ENCODE measurements at regions not wholly inside any gene's neighbourhood (a gene's known extent, or its start where the extent isn't known, plus 50 kb on each side); places are given as distances from the start of the nearest gene placed in this dataset.

DNA sequence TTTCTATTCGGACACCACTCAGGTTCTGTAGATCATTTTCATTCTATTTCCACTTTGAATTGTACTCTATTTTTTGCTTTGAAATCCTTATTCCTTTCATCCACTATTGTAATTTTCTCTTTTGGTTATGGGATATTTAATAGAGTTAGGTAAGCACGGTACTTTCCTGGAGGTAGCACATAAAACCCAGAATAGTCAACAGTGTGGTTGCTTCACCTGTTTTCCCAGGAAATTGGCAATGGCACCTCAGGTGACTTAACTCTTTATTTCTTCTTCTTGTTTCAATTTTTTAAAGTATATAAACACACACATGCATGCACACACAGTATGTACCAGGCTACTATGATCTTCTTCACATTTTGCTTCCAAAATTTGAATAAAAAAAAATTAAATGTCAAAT is 682.0 kb upstream of the TMEFF2 start (continued):
- TF ChIP-seq, protein P1, sequence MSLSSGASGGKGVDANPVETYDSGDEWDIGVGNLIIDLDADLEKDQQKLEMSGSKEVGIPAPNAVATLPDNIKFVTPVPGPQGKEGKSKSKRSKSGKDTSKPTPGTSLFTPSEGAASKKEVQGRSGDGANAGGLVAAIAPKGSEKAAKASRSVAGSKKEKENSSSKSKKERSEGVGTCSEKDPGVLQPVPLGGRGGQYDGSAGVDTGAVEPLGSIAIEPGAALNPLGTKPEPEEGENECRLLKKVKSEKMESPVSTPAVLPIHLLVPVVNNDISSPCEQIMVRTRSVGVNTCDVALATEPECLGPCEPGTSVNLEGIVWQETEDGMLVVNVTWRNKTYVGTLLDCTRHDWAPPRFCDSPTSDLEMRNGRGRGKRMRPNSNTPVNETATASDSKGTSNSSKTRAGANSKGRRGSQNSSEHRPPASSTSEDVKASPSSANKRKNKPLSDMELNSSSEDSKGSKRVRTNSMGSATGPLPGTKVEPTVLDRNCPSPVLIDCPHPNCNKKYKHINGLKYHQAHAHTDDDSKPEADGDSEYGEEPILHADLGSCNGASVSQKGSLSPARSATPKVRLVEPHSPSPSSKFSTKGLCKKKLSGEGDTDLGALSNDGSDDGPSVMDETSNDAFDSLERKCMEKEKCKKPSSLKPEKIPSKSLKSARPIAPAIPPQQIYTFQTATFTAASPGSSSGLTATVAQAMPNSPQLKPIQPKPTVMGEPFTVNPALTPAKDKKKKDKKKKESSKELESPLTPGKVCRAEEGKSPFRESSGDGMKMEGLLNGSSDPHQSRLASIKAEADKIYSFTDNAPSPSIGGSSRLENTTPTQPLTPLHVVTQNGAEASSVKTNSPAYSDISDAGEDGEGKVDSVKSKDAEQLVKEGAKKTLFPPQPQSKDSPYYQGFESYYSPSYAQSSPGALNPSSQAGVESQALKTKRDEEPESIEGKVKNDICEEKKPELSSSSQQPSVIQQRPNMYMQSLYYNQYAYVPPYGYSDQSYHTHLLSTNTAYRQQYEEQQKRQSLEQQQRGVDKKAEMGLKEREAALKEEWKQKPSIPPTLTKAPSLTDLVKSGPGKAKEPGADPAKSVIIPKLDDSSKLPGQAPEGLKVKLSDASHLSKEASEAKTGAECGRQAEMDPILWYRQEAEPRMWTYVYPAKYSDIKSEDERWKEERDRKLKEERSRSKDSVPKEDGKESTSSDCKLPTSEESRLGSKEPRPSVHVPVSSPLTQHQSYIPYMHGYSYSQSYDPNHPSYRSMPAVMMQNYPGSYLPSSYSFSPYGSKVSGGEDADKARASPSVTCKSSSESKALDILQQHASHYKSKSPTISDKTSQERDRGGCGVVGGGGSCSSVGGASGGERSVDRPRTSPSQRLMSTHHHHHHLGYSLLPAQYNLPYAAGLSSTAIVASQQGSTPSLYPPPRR (CRISPR knock-in tag; IDR thresholded peaks at IDR 0.05; ENCODE audit: borderline replicate concordance), result no peak
- TF ChIP-seq CENPT (CRISPR knock-in tag; IDR thresholded peaks at IDR 0.05; ENCODE audit: low read depth) (no peak), HOXA7 (CRISPR knock-in tag; IDR thresholded peaks at IDR 0.05) (no peak), ZNF792 (CRISPR knock-in tag; IDR thresholded peaks at IDR 0.05) (no peak), ZFP62 (CRISPR knock-in tag; IDR thresholded peaks at IDR 0.05) (no peak), GLI4 (CRISPR knock-in tag; IDR thresholded peaks at IDR 0.05; ENCODE audit: borderline replicate concordance) (no peak), SP1 (IDR thresholded peaks at IDR 0.05) (no peak), SP1 (CRISPR knock-in tag; IDR thresholded peaks at IDR 0.05) (no peak), RCOR2 (CRISPR knock-in tag; IDR thresholded peaks at IDR 0.05) (no peak)
- TF ChIP-seq, protein P2, sequence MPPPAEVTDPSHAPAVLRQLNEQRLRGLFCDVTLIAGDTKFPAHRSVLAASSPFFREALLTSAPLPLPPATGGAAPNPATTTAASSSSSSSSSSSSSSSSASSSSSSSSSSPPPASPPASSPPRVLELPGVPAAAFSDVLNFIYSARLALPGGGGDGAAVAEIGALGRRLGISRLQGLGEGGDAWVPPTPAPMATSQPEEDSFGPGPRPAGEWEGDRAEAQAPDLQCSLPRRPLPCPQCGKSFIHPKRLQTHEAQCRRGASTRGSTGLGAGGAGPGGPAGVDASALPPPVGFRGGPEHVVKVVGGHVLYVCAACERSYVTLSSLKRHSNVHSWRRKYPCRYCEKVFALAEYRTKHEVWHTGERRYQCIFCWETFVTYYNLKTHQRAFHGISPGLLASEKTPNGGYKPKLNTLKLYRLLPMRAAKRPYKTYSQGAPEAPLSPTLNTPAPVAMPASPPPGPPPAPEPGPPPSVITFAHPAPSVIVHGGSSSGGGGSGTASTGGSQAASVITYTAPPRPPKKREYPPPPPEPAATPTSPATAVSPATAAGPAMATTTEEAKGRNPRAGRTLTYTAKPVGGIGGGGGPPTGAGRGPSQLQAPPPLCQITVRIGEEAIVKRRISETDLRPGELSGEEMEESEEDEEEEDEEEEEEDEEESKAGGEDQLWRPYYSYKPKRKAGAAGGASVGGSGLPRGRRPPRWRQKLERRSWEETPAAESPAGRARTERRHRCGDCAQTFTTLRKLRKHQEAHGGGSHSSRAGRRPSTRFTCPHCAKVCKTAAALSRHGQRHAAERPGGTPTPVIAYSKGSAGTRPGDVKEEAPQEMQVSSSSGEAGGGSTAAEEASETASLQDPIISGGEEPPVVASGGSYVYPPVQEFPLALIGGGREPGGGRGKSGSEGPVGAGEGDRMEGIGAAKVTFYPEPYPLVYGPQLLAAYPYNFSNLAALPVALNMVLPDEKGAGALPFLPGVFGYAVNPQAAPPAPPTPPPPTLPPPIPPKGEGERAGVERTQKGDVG (CRISPR knock-in tag; IDR thresholded peaks at IDR 0.05; ENCODE audit: borderline replicate concordance), result no peak
- TF ChIP-seq, protein P3, sequence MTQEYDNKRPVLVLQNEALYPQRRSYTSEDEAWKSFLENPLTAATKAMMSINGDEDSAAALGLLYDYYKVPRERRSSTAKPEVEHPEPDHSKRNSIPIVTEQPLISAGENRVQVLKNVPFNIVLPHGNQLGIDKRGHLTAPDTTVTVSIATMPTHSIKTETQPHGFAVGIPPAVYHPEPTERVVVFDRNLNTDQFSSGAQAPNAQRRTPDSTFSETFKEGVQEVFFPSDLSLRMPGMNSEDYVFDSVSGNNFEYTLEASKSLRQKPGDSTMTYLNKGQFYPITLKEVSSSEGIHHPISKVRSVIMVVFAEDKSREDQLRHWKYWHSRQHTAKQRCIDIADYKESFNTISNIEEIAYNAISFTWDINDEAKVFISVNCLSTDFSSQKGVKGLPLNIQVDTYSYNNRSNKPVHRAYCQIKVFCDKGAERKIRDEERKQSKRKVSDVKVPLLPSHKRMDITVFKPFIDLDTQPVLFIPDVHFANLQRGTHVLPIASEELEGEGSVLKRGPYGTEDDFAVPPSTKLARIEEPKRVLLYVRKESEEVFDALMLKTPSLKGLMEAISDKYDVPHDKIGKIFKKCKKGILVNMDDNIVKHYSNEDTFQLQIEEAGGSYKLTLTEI (CRISPR knock-in tag; conservative IDR thresholded peaks at IDR 0.05), result no peak
- TF ChIP-seq, protein P4, sequence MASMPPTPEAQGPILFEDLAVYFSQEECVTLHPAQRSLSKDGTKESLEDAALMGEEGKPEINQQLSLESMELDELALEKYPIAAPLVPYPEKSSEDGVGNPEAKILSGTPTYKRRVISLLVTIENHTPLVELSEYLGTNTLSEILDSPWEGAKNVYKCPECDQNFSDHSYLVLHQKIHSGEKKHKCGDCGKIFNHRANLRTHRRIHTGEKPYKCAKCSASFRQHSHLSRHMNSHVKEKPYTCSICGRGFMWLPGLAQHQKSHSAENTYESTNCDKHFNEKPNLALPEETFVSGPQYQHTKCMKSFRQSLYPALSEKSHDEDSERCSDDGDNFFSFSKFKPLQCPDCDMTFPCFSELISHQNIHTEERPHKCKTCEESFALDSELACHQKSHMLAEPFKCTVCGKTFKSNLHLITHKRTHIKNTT (CRISPR knock-in tag; IDR thresholded peaks at IDR 0.05), result no peak
